ENCODE measurements at regions not wholly inside any gene's neighbourhood (a gene's known extent, or its start where the extent isn't known, plus 50 kb on each side); places are given as distances from the start of the nearest gene placed in this dataset.

DNA sequence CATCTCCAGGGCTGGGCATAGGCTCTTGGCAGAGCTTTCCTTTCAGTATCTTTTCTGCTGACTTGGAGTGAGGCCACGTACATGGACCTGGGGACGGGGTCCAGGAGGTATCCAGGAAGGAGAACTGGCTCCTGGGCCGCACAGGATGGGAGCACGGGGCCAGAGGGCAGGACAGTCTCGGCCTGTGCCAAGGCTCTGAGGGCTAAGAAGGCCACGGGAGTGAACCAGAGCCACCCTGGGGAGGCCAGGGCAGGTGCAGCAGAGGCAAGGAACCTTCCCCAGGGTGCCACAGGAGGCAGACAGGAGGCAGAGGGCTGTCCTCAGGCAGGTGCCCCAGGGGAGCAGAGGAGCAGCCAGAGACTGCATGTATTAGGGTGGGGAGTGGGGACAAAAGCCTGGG, 50.3 kb downstream of the PLXNA1 start:
- no peak for FAIRE-seq
- DNase-seq (ENCODE audit: insufficient read length, low spot score): no peak

DNA sequence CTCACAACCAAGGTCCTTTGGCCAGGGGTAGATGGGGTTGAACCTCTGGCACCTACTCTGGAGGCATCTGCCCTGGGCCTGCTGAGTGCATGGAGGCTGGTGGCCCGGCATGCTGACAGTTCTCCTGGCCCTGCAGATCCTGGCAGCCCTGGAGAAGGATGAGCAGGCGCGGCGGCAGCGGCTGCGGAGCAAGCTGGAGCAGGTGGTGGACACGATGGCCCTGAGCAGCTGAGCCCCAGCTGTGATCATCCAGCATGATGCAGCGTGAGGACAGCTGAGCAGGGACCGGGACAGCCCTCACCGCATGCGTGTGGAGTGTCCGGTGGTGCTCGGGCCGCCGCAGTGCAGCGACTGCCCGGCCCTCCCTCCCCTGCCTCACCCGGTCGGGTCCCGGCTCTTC, 50.9 kb downstream of the PLXNA1 start:
- no peak for FAIRE-seq
- DNase-seq (ENCODE audit: insufficient read length, low spot score): no peak

DNA sequence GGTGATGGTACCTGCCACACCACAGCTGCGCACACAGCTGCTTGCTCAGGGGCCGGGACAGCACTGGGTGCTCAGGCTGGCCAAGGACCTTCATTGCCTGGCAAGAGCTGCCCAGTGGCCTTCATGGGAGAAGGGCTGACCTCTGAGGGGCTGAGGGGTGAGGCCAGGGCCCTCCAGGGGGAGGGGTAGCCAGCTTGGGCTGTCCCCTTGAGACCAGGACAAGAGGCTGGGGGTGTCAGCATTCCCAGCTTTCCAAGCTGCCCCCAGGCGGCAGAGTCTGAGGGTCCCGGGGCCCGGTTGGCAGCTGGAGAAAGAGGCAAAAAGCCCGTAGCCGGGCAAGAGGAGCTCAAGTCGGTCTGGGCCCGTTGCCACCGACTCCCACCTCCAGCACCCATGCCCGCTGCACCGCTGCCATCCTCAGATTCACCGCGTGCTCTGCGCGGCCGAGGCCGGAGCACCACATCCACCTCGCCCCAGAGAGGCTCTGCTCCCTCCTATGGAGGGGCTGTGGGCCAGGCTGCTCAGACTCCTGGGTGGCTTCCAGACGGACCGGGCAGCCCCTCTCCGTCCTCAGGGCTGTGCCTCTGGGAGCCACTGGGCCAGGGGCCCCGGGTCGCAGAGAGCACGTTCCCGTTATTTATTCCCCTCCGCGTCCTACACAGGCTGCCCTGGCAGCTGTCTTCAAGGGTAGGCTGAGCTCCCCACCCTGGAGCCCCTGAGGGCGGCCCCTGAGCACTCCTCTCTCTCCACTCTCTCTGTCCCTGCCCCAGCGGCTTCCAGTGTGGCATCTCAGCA, 51.5 kb downstream of the PLXNA1 start:
- DNase-seq (ENCODE audit: insufficient read length, low spot score) (no peak), FAIRE-seq (no peak)

DNA sequence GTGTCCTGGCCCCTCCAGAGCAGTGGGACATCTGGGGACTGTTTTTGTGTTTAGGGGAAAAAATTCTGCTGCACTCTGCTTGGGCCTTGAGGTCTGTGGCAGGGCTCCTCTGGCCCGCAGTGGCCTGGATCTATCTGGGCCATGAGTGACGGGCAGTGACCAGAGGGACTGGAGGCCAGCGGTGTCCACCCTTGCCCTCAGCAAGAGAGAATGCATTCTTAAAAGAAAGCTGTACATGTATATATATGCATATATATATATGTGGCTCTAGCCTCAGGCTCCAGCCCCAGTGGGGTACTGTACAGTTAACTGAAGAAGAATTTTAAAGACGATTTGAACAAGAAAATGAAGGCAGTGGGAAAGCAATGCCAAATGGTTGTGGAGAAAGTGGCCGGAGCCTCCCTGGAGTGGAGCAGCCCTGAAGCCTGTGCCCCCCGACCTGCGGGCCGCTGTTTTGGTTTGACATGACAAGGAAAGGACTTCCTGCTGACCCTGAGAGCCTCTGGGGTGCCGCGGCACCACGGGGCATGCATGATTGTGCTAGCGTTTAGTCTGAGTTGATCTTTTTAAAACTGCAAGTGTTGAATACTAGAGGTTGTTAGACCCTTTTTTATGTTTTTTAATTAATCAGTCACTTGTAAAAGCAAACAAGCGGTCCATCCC, 52.2 kb downstream of the PLXNA1 start:
- DNase-seq (ENCODE audit: insufficient read length, low spot score) (no peak), FAIRE-seq (no peak)

DNA sequence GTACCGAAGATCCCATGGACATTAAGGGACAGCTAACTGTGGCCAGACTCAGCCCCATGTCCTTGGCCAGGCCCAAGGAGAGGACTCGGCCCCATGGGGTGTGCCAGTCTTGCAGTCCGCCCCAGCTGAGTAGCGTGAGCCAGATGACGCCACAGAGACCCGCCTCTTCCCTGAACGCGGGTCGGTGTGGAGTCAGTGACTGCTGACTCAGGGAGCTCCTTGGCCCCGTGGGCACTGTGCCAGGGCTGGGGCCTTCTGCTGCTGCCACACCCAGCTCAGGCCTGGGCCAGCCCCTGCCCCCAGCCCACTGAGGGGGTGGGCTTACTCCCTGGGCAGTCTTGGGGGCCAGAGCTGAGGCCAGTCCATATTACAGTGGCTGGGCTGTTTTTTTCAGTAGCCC, 52.8 kb downstream of the PLXNA1 start:
- FAIRE-seq (no peak), DNase-seq (ENCODE audit: insufficient read length, low spot score) (no peak)

DNA sequence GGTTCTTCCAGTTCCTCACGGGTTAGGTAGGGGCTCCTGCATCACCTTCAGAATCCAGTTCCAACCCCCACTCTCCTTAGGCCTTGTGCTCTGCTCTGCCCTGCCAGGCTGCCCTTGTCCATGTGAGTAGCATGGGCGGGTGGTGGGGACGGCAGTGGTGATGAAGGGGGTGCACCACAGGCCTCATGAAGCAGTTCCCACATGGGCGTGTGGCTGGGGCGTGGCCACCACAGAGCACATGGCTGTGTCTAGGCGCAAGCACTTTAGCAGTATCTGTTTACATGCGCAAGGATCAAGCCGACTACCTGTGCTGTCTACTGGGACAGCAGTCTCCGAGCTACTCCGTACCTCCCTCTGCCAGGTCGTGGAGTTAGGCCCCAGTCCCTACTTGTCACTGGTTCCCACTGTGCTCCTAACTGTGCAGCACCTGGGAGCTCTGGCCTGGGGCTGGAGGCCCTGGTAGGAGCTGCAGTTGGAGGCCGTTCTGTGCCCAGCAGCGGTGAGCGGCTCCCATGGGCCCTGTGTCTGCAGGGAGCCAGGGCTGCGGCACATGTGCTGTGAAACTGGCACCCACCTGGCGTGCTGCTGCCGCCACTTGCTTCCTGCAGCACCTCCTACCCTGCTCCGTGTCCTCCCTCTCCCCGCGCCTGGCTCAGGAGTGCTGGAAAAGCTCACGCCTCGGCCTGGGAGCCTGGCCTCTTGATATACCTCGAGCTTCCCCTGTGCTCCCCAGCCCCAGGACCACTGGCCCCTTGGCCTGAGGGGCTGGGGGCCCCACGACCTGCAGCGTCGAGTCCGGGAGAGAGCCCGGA, 53.5 kb downstream of the PLXNA1 start:
- DNase-seq (ENCODE audit: insufficient read length, low spot score) (no peak), FAIRE-seq (no peak)

DNA sequence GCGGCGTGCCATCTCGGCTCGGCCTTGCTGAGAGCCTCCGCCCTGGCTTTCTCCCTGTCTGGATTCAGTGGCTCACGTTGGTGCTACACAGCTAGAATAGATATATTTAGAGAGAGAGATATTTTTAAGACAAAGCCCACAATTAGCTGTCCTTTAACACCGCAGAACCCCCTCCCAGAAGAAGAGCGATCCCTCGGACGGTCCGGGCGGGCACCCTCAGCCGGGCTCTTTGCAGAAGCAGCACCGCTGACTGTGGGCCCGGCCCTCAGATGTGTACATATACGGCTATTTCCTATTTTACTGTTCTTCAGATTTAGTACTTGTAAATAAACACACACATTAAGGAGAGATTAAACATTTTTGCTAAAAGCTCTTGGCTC, 54.1 kb downstream of the PLXNA1 start:
- FAIRE-seq: no peak

DNA sequence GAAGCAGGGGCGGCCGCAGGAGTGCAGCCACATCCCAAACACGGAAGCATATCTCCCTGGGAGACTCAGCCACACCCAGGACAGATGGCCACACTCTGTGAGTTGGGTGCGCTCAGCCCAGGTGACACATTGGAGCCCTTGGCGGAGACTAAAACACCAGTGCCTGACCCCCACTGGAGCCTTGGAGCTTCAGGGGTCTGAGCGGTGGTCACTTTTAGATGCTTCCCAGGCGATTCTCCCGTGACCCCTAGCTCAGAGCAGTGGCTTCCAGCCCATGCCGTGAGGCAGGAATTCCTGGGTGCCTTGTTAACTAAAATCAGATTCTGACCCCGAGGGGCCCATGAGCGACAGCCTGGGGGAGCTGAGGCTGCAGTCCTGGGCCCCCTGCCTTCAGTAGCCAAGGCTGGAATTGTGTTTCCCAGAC, 54.5 kb downstream of the PLXNA1 start:
- no peak for FAIRE-seq
- DNase-seq (ENCODE audit: insufficient read length, low spot score): no peak

More for the DNA sequence above, 54.1 kb downstream of the PLXNA1 start:
- no peak for DNase-seq (ENCODE audit: insufficient read length, low spot score)

DNA sequence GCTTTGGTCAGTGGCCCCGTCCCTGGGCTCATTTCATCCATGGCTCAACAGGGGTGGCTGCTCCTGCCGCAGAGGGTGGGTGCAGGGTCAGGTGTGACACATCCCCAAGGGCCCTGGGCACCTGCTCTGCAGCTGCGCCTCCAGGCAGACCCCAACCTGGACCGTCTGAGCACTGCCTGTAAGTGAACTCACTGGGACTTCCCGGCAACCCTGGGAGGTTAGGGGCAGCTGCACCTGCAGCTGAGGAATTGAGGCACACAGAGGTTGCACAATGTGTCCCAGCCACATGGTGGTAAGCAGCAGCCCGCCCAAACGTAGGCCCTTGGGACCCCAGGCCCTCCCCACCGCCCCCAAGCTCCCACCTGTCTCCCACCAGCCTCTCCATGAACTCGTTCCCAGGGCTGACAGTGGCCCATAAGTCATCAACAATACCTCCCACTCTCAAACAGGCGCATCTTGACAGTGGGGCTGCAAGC, 55.1 kb downstream of the PLXNA1 start:
- DNase-seq (ENCODE audit: insufficient read length, low spot score) (no peak), FAIRE-seq (no peak)

DNA sequence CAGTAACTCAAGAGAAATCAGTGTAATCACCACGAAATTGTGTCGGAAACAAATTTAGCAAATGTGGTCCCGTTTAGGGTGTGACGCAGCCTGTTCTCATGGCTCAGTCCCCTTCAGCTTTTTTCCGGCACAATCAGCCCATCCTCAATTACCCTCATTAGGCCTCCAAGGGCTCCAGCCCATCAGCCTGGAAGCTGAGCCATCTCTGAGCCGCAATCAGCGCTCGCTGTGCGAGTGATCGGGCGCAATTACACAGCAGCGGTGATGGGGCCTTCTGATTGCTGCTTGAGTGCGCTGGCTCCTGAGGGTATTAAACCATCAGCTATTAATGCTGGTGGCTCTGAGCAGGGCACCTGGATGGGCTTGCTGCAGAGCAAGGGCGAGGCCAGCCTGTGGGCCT, 55.6 kb downstream of the PLXNA1 start:
- FAIRE-seq (no peak), DNase-seq (ENCODE audit: insufficient read length, low spot score) (no peak)

DNA sequence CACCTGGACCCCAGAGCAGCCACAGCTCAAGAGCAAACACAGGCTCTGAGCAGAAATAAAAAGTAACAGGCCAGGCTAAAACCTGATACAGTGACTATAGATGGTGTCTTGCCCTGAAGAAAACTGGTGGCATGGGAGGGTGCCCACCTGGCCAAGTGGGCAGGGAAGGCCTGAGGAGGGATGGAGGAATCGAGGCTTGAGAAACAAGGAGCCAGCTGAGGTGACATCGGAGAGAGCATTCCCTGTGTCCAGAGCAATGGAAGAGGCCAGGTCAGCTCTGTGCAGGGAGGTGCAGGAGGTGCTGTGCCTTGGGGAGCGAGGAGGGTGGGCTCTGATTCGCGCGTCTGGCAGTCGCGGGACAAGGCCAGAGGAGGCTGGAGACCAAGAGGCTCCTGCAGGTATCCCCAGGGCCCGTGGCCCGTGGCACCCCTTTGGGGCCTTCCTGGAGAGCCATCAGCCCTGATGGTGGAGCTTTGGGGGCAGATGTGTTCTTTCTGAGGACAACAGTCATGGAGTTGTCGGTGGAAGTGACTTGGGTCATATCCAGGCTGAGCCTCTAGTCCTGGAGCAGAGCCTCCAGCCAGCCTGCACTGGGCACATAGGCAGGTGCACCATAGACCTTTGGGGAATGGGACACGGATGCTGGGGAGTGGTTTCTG, 56.1 kb downstream of the PLXNA1 start:
- no peak for FAIRE-seq

DNA sequence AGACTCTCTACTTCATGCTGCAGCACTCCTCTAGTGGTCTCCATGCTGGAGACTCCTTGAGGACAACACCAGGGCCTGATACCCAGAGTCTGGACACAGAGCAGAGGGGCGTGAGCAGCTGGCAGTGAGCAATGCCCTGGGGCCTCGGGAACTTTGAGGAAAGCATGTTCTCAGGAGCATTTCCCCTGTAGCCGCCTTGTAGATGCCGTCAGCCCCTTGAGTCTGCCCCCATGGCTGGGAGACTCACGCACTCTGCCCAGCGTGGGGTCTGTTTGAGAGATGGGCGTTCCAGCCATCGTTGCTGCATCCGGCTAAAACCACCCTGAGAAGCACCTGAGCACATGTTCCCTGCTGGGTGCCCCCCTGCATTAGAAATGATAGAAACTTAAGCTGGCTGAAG, 56.8 kb downstream of the PLXNA1 start:
- no peak for FAIRE-seq
- DNase-seq (ENCODE audit: insufficient read length, low spot score): no peak

More for the DNA sequence above, 56.1 kb downstream of the PLXNA1 start:
- no peak for DNase-seq (ENCODE audit: insufficient read length, low spot score)

DNA sequence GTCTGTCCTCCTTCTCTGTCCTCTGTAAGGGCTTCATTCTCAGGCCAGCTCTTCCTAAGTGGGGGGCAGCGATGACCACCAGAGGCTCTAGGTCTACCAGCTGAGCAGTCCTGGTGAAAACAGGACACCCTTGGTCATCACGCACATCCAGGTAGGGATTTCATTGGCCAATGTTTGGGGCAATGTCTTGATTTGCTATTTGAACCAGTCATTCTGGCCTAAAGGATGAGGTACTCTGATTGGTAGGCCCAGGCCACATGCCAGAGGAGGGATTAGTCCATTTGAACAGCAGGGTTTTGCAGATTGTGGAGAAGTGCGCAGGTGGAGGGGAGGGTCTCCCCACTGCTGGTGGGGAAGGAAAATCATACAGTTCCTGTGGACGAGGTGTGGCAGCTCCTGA, 57.3 kb downstream of the PLXNA1 start:
- no peak for FAIRE-seq
- no peak for DNase-seq (ENCODE audit: insufficient read length, low spot score)

DNA sequence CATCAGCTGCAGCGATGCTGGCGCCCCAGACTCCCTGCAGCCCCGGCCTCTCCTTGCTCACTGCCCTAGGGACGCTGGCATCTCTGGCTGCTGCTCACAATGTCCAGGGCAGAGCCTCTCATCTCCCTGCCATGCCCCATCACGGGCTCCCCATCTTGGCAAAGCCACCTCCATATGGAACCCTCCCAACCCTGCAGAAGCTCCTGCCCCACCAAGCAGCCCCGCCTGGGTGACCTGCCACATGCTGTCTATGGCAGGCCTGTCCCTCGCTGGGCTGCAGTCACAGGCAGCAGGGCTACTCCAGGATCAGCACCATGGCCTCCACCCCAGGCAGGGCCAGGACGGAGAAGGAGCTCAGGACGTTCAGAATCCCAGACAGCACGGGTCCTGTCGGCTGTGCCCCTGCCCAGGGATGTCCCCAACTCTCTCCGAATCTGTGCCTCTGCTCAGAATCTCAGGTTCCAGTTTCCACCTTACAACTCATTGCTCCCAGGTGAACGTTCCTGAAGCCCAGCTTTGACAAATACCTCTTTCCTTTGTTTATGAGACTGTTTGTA, 58.4 kb downstream of the PLXNA1 start:
- no peak for DNase-seq (ENCODE audit: insufficient read length, low spot score)
- no peak for FAIRE-seq

DNA sequence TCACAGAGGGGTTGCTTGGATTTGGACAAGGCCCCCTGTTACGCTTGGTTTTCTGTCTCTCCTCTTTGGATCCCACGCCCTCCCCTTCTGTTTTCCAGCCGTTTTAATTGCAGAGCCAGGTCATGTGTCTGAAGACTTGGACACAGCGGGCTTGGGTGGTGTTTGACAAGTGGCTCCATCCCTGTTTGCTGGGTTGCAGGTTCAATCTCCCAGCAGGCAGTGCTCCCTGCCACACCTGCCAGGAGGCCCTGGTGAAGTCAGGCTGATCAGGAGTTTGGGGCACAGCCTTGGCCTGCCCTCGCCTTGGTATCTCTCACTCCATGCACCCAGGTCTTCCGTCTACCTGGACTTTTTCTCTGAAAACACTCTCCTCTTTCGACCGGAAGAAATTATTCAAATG, 59.0 kb downstream of the PLXNA1 start:
- FAIRE-seq (no peak), DNase-seq (ENCODE audit: insufficient read length, low spot score) (no peak)

DNA sequence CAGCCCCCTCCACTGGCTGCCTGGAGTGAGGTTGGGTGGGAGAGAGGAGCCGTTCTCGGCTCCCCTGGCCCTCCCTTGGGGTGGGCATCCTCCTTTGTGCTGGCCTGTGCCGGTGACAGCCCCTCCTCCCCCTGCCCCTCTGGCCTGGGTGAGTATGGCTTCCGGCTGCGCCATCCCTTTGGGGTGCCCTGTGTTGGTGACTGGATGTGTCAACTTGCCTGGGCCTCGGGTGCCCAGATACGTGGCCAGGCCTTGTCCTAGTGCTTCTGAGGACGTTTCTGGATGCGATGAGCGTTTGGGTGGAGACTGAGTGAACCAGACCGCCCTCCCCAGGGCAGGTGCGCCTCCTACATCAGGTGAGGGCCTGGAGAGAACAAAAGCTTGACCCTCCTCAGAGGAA, 59.7 kb downstream of the PLXNA1 start:
- FAIRE-seq: no peak
- no peak for DNase-seq (ENCODE audit: insufficient read length, low spot score)

DNA sequence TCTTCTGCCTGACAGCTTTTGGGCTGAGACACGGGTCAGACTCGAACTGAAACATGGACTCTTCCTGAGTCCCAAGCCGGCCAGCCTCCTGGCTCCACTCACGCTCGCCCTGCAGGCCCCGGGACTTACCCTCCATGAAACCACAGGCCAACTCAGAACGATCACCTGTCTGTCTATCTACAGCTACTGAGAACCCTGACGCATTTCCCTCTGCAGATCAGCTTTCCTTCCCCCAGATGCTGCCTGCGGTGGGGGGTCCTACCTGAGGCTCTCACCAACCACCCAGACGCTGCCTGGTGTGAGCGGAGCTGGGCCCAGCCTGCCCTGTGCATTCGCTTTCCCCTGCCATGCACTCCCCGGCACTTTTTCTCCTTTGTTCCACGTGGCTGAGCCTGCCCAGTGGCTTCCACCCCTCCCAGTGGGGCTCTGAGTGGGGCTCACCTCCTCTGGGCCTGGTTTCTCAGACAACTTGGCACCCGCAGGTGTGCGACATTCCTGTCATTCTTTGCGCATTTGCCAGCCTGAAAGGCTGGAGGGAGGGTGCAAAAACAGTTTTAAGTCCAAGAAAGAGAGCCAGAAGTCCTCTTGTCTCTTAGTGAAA, 60.2 kb downstream of the PLXNA1 start:
- FAIRE-seq (no peak), DNase-seq (ENCODE audit: insufficient read length, low spot score) (no peak)

DNA sequence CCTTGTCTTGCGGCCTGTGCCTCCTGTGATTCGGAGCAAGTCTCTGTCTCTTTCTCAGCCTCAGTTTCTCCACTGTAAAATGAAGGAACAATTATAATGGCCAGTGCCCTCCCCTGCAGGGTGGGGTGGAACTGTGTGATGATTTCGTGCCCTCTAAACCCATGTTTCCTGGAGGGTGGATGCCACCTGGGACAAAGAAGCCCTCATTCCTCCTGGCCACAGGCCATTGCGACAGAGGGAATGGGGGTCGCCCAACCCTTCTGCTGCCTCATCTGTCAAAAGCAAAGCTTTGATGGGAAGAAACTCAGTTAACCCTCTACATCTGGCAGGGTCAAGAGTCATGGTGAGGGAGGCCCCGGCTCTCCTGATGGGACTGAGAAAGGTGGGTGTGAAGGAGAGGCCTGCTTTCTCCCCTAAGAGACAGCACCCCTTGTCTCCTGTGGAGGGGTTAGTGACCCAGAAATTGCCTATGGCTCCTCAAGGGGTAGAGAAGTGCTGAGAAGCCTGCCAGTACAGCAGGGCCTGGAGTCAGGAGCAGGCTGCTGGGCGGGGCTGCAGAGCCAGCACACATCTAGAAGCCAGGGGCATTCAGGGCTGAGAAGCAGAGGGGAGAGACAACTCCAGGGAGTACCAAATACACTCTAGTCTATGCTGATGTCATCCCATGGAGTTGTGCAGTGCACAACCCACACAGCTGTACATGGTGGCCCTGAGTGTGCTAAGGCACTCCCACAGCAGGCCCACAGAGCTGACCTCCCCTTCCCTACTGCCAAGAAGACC, 61.0 kb downstream of the PLXNA1 start:
- no peak for DNase-seq (ENCODE audit: insufficient read length, low spot score)
- FAIRE-seq: no peak

DNA sequence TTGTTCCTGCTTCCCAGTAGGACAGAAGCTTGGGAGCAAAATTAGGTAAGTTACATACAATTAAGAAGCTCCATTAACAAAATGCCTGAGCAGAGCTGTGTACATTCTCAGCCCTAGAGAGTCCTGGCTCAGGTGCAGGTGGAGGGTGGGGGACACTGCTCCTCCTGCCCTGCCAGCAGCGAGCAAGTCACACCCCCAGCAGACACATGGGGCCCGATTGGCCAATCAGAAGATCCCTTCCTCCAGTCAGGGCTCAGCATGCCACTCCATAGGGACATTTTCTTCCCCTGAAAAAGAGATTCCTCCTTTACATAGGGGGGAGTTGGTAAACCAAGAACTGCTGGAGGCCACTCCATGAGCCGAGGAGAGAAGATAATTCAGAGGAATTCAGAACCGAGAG, 62.1 kb downstream of the PLXNA1 start:
- FAIRE-seq: no peak
- DNase-seq (ENCODE audit: insufficient read length, low spot score): no peak
